Activated CD8-positive, alpha-beta T cell treated with anti-CD3 and anti-CD28 coated beads for 36 hours (primary cell): ENCODE measurements at regions not wholly inside any gene's neighbourhood (a gene's known extent, or its start where the extent isn't known, plus 50 kb on each side); places are given as distances from the start of the nearest gene placed in this dataset.

Experiments
- ATAC-seq: fragments of 200-7000 bp; cut with Tn5 transposase; one replicate; pipeline ENCODE4 v1.10.0; 2021; ENCODE audit warnings: mild to moderate bottlenecking, moderate library complexity
- CTCF ChIA-PET: fragments of 350-600 bp; sonication (Branson Sonifier 250); formaldehyde crosslinking; loops from one replicate; lab custom pipeline; 2021; ENCODE audit warnings: antibody characterized with exemption; lab: Charles Lee
- POLR2A ChIA-PET: fragments of 350-600 bp; sonication (Branson Sonifier 250); formaldehyde crosslinking; loops from one replicate; lab custom pipeline; 2021; ENCODE audit warnings: antibody characterized with exemption; lab: Charles Lee
- DNase-seq: peaks from one replicate; pipeline ENCODE4 v3.0.0-alpha.2; 2020
- H3K27ac Mint-ChIP-seq: one replicate; pipeline ENCODE4 v1.8.0; 2021; ENCODE audit warnings: mild to moderate bottlenecking, mixed read lengths
- H3K27me3 Mint-ChIP-seq: one replicate; pipeline ENCODE4 v1.8.0; 2021; ENCODE audit warnings: mixed read lengths
- H3K36me3 Mint-ChIP-seq: one replicate; pipeline ENCODE4 v1.8.0; 2021; ENCODE audit warnings: low read depth, mixed read lengths
- H3K4me1 Mint-ChIP-seq: one replicate; pipeline ENCODE4 v1.8.0; 2021; ENCODE audit warnings: low read depth, mixed read lengths
- H3K4me3 Mint-ChIP-seq: one replicate; pipeline ENCODE4 v1.8.0; 2021; ENCODE audit warnings: mild to moderate bottlenecking, moderate library complexity, mixed read lengths
- H3K9me3 Mint-ChIP-seq: one replicate; pipeline ENCODE4 v1.8.0; 2021; ENCODE audit warnings: mixed read lengths
- CTCF ChIP-seq: fragments of 200-600 bp; IDR thresholded peaks from one replicate; pipeline ENCODE4 v1.8.0; 2022; ENCODE audit warnings: antibody characterized with exemption, mild to moderate bottlenecking
- intact Hi-C: fragments of 100-400 bp; cut with micrococcal nuclease; formaldehyde crosslinking; loops from one replicate; pipeline ENCODE4 v1.10.0; 2022

- no peaks in the 10 kb centered on the region for H3K4me1 Mint-ChIP-seq
- CTCF ChIA-PET, result no interaction called here
- no peak for ATAC-seq
- no peak for TF ChIP-seq CTCF
- POLR2A ChIA-PET, result no interaction called here
- DNase-seq, result no peak
- no peak overlapping the region for H3K4me3 Mint-ChIP-seq
- H3K9me3 Mint-ChIP-seq, result no peaks in the 10 kb centered on the region
- no peak overlapping the region for H3K27ac Mint-ChIP-seq
- intact Hi-C loops, result no loop called here
- H3K27me3 Mint-ChIP-seq, result no peaks in the 10 kb centered on the region
- H3K36me3 Mint-ChIP-seq, result no peaks in the 10 kb centered on the region
These were observed 397.2 kb downstream of the SAMD5 start for GRCh38 chr6:147905711-147906110.

- ChIA-PET POLR2A (no interaction called here), CTCF (no interaction called here)
- H3K4me1 Mint-ChIP-seq, result no peaks in the 10 kb centered on the region
- DNase-seq, result no peak
- no peaks in the 10 kb centered on the region for H3K27me3 Mint-ChIP-seq
- no peak overlapping the region for H3K4me3 Mint-ChIP-seq
- TF ChIP-seq CTCF, result no peak
- no peak overlapping the region for H3K27ac Mint-ChIP-seq
- intact Hi-C loops, result no loop called here
- no peaks in the 10 kb centered on the region for H3K36me3 Mint-ChIP-seq
- no peak for ATAC-seq
- H3K9me3 Mint-ChIP-seq, result no peaks in the 10 kb centered on the region
These were observed 397.9 kb downstream of the SAMD5 start for GRCh38 chr6:147906361-147906760.

- no peak for ATAC-seq
- CTCF ChIA-PET, result no interaction called here
These were observed 401.1 kb downstream of the SAMD5 start for GRCh38 chr6:147909640-147910039.

GRCh38 chr6:147910281-147910680 is 401.8 kb downstream of the SAMD5 start:
- ATAC-seq (no peak), DNase-seq (no peak)
- no peaks in the 10 kb centered on the region for H3K9me3 Mint-ChIP-seq
- no peaks in the 10 kb centered on the region for H3K36me3 Mint-ChIP-seq
- intact Hi-C loops, result no loop called here
- H3K4me3 Mint-ChIP-seq, result no peak overlapping the region
- no peak overlapping the region for H3K27ac Mint-ChIP-seq
- POLR2A ChIA-PET, result no interaction called here
- H3K27me3 Mint-ChIP-seq, result no peaks in the 10 kb centered on the region
- no peak for TF ChIP-seq CTCF
- no peaks in the 10 kb centered on the region for H3K4me1 Mint-ChIP-seq
- CTCF ChIA-PET, result no interaction called here

More at GRCh38 chr6:147909640-147910039, 401.1 kb downstream of the SAMD5 start:
- H3K4me3 Mint-ChIP-seq, result no peak overlapping the region
- no peaks in the 10 kb centered on the region for H3K9me3 Mint-ChIP-seq
- no peaks in the 10 kb centered on the region for H3K27me3 Mint-ChIP-seq
- no peak overlapping the region for H3K27ac Mint-ChIP-seq
- no peaks in the 10 kb centered on the region for H3K36me3 Mint-ChIP-seq
- no peak for DNase-seq
- H3K4me1 Mint-ChIP-seq, result no peaks in the 10 kb centered on the region
- no peak for TF ChIP-seq CTCF
- intact Hi-C loops, result no loop called here
- POLR2A ChIA-PET, result no interaction called here

- intact Hi-C loops, result no loop called here
- no peaks in the 10 kb centered on the region for H3K4me1 Mint-ChIP-seq
- H3K36me3 Mint-ChIP-seq, result no peaks in the 10 kb centered on the region
- ATAC-seq (no peak), DNase-seq (no peak)
- no peaks in the 10 kb centered on the region for H3K9me3 Mint-ChIP-seq
- no peak for TF ChIP-seq CTCF
- ChIA-PET CTCF (no interaction called here), POLR2A (no interaction called here)
- no peak overlapping the region for H3K4me3 Mint-ChIP-seq
- no peak overlapping the region for H3K27ac Mint-ChIP-seq
- H3K27me3 Mint-ChIP-seq, result no peaks in the 10 kb centered on the region
These were observed 402.6 kb downstream of the SAMD5 start for GRCh38 chr6:147911057-147911456.
